Uterus (tissue), 2 donors: ENCODE measurements at regions not wholly inside any gene's neighbourhood (a gene's known extent, or its start where the extent isn't known, plus 50 kb on each side); places are given as distances from the start of the nearest gene placed in this dataset.

Source experiments
- POLR2A ChIP-seq, 2 donors: fragments of 450-650 bp; IDR thresholded peaks; one replicate each; pipeline ENCODE4 v1.6.1; 2016; ENCODE audit warnings: antibody characterized with exemption in 2 of 2, mild to moderate bottlenecking in 1 of 2, moderate library complexity in 1 of 2
- TF ChIP-seq, protein P1 (sequence below), 4 experiments: fragments of 200-600 bp in 2 of 4; fragments of 450-650 bp in 2 of 4; sonication (generic) in 2 of 4; IDR thresholded peaks; one replicate each; pipeline ENCODE4 v1.5.1; 2016 to 2019; ENCODE audit warnings: antibody characterized with exemption in 4 of 4, mild to moderate bottlenecking in 2 of 4, moderate library complexity in 1 of 4

DNA sequence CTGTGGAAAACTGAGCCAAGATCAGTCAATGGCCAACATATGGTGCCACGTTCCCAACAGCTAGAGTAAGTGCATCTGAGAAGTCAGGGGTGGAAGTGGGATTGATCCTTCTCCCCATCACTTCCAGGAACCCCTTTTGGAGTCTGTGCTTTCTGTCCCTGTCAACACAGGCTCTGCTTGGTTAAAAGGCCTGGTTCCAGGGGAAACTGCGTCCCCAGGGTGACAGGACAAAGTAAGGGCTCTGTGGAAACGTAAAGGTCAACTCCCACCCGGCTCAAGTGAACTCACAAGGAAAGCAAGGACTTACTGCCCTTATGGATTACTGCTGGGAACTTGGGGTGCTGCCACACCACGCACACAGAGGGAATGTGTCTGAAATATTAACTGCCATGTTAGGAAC, 77.5 kb upstream of the GRB10 start:
- TF ChIP-seq, protein P1, sequence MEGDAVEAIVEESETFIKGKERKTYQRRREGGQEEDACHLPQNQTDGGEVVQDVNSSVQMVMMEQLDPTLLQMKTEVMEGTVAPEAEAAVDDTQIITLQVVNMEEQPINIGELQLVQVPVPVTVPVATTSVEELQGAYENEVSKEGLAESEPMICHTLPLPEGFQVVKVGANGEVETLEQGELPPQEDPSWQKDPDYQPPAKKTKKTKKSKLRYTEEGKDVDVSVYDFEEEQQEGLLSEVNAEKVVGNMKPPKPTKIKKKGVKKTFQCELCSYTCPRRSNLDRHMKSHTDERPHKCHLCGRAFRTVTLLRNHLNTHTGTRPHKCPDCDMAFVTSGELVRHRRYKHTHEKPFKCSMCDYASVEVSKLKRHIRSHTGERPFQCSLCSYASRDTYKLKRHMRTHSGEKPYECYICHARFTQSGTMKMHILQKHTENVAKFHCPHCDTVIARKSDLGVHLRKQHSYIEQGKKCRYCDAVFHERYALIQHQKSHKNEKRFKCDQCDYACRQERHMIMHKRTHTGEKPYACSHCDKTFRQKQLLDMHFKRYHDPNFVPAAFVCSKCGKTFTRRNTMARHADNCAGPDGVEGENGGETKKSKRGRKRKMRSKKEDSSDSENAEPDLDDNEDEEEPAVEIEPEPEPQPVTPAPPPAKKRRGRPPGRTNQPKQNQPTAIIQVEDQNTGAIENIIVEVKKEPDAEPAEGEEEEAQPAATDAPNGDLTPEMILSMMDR (IDR thresholded peaks at IDR 0.05): no peak
- TF ChIP-seq POLR2A (IDR thresholded peaks at IDR 0.05): no peak
